Testis (tissue), 2 donors: ENCODE measurements at regions not wholly inside any gene's neighbourhood (a gene's known extent, or its start where the extent isn't known, plus 50 kb on each side); places are given as distances from the start of the nearest gene placed in this dataset.

Experiments used
- CTCF ChIP-seq, 3 experiments: fragments of 450-650 bp in 2 of 3; fragments of 200-600 bp in 1 of 3; sonication (generic) in 1 of 3; IDR thresholded peaks; one replicate each; pipeline ENCODE4 v1.5.1; 2016 to 2019; ENCODE audit warnings: antibody characterized with exemption in 3 of 3, mild to moderate bottlenecking in 2 of 3, moderate library complexity in 1 of 3
- POLR2A ChIP-seq: fragments of 450-650 bp; IDR thresholded peaks from one replicate; pipeline ENCODE4 v1.6.1; 2017; ENCODE audit warnings: antibody characterized with exemption, mild to moderate bottlenecking, moderate library complexity

GRCh38 chr3:7973006-7973405, 528.6 kb upstream of the LMCD1 start:
- no peak for TF ChIP-seq POLR2A
- TF ChIP-seq CTCF (IDR thresholded peaks at IDR 0.05) = no peak
